Upper lobe of left lung (tissue), 4 donors: ENCODE measurements at regions not wholly inside any gene's neighbourhood (a gene's known extent, or its start where the extent isn't known, plus 50 kb on each side); places are given as distances from the start of the nearest gene placed in this dataset.

ENCODE experiments used
- EP300 ChIP-seq, 4 donors: sonication (generic); formaldehyde crosslinking; IDR thresholded peaks; one replicate each; pipeline ENCODE4 v1.5.1; 2017; ENCODE audit warnings: antibody characterized with exemption in 4 of 4, control low read depth in 2 of 4
- POLR2A ChIP-seq, 4 donors: fragments of 450-650 bp; IDR thresholded peaks; one replicate each; pipeline ENCODE4 v1.5.1; 2016 to 2017; ENCODE audit warnings: antibody characterized with exemption in 4 of 4, mild to moderate bottlenecking in 2 of 4
- POLR2AphosphoS5 ChIP-seq, 2 donors: sonication (generic); formaldehyde crosslinking; IDR thresholded peaks; one replicate each; pipeline ENCODE4 v1.5.1; 2017; ENCODE audit warnings: antibody characterized with exemption in 2 of 2
- TF ChIP-seq, protein P1 (sequence below), 6 experiments: fragments of 450-650 bp in 4 of 6; fragments of 200-600 bp in 2 of 6; sonication (generic) in 2 of 6; IDR thresholded peaks; one replicate each; pipeline ENCODE4 v1.5.1; 2016 to 2019; ENCODE audit warnings: antibody characterized with exemption in 6 of 6

DNA sequence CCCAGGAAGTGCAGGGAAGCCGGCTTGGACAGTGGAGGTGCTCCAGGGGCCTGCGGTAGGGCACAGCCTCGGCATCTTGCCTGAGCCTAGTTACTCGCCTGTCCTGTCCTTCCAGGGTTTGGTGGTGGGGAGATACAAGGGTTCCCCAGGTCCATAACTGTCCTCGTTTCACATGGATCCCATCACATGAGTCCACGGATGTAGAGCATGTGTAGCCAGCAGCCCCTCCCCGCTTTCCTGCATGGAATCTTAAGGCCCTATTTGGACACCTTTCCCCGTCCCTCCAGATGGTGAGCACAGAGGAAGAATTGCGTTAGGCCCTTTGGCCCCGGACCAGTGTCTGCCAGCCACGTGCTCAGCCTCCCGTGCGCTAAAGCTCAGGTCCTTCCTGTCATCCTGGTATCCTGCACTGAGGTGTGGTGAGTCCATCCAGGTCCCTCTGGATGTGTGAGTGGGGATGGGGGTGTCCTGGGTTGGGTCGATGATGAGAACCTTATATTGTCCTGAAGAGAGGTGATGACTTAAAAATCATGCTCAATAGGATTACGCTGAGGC, 230.4 kb downstream of the SNRPN start:
- TF ChIP-seq, protein P1, sequence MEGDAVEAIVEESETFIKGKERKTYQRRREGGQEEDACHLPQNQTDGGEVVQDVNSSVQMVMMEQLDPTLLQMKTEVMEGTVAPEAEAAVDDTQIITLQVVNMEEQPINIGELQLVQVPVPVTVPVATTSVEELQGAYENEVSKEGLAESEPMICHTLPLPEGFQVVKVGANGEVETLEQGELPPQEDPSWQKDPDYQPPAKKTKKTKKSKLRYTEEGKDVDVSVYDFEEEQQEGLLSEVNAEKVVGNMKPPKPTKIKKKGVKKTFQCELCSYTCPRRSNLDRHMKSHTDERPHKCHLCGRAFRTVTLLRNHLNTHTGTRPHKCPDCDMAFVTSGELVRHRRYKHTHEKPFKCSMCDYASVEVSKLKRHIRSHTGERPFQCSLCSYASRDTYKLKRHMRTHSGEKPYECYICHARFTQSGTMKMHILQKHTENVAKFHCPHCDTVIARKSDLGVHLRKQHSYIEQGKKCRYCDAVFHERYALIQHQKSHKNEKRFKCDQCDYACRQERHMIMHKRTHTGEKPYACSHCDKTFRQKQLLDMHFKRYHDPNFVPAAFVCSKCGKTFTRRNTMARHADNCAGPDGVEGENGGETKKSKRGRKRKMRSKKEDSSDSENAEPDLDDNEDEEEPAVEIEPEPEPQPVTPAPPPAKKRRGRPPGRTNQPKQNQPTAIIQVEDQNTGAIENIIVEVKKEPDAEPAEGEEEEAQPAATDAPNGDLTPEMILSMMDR (IDR thresholded peaks at IDR 0.05), result no peak
- TF ChIP-seq POLR2AphosphoS5 (IDR thresholded peaks at IDR 0.05) (no peak), POLR2A (IDR thresholded peaks at IDR 0.05) (no peak), EP300 (IDR thresholded peaks at IDR 0.05) (no peak)
